GM18867 (cell line): ENCODE measurements at regions not wholly inside any gene's neighbourhood (a gene's known extent, or its start where the extent isn't known, plus 50 kb on each side); places are given as distances from the start of the nearest gene placed in this dataset.

Experiments
- ATAC-seq: cut with Tn5 transposase; IDR thresholded peaks from one replicate; pipeline ENCODE4 v1.9.1; 2021; ENCODE audit warnings: mild to moderate bottlenecking, moderate library complexity; ENCODE audit not compliant: unreplicated experiment

DNA sequence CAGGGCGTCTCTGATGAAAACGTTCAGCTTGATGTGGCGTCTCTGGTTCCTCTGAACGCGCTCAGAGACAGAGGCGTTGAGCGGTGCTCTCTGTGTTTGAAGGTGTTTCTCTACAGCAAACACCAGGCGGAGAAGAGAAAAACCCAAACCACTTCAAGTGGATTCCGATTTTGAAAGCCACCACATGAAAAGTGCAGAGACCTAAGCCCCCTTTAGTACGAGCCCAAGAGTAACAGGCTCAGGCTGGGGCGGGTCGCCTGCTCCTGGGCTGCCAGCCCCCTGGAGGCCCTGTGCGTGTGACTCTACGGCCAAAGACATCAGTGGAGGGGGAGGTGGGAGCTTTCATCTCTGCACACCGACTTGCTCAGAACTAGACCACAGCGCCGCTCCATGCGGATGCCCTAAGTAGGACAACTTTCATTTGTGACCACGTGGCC, 328.4 kb downstream of the MAF start:
- ATAC-seq: no peak

DNA sequence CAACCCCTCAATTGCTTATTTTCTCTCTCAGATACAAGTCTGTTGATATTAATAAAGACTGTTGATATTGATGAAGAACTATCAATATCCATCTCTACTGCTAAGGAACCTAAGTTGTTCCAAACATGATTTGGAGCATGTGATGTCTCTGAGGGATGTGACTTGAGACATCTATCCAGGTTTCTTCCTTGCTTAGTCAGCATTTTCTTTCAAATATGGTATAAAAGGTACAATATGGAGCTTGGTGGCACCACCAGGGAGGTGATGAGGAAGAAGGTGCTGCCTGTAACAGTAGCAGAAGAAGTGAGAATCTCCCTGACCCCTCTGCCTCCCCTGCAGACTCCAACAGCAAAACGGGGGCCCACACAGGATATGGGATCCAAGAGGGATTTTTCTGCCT, 329.0 kb downstream of the MAF start:
- no peak for ATAC-seq

DNA sequence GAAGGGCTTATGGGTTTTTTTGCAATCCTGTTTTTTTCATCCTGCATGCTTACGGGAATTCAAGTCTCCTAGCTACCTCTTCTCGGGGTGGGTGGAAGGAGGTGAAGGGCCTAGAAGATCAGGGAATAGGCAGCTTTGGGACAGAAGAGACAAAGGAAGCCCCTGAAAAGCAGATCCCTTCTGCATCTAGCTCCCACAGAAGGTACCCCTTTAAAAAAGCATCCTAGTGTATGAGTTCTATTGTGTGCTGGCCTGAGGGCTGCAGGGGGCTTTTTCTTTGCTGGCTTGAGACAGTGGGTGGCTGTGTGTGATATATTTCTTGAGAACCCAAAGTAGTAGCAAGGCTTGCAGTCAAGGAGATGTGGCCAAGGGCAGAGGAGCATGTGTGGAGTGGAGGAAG, 330.5 kb downstream of the MAF start:
- ATAC-seq: no peak

DNA sequence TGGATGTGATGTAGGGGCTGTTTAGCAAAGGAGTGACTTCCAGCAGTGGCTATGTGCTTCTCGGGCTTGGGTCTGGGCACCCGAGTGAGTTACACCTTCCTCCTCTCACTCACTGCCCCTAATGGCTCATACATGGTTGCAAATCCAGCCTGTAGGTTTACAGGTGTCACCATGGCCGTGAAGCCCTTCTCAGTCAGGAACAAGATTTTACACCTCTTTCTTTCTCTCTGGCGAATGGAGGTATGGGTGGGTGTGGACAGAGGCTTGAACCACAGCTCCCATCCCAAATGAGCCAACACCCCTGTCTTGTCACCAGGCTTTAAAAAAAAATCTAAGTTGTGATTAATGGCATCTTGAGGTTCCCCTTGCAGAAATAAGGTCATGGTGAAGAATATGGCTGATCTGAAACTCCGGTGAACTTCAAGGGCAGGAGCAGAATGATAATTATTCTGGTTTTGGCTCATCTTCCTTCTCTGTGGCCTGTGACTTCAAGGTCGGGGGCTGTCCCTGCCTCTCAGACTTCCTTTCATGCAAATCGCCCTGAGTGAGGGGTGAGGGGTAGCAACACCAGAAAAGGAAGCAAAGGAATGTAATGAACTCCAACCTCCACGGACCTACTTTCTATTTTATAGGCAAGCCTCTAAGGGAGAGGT, 331.2 kb downstream of the MAF start:
- no peak for ATAC-seq

DNA sequence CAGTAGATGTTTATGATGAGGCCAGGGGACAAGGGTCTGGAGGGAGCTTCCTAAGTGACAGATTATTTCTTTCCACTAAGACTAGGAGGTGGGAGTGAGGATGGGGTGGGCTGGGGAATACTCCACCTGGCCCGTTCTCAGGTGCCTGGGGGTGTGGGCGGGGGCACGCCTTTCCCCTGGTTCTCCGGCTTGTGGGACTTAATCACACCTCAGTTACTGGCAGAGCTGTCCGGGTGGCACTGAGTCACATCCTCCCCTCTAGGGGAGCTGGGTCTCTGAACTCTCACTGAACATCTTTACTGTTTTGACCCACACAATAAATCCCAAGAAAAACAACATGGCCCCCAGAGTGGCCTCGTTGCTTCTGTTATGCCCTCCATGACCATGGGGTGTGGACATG, 332.8 kb downstream of the MAF start:
- ATAC-seq: no peak

DNA sequence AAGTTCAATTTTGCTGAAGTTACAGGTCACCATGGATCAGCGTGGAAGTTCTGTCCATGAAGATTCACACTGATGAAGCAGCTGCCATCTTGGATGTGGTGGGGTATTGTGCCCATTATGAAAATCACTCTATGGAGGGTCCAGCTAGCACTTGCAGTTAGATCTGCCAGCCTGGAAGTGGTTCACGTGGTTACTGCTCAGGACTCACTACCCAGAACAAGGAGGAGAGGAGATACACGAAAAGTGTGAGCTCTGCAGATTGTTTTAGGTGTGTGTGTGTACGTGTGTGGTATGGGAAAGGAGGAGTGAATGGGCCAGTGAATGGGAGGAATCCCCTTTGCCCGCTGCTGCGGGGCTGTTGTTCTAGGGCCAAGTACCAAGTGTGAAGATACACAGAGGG, 333.4 kb downstream of the MAF start:
- no peak for ATAC-seq

DNA sequence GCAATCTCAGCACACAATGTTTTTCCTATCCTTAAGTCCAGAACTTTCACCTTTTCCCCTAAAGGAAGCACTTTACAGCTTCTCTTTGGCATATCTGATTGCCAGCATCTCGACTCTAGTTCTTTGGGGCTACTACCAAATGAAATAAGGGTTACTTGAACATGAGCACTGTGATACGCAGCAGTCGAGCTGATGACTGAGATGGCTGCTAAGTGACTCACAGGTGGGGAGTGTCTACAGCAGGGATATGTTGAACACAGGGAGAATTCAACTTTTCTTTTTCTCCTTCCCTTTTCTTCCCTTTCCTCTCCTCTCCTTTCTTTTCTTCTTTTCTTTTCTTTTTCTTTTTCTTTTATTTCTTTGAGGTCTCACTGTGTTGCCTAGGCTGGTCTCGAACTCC, 334.8 kb downstream of the MAF start:
- no peak for ATAC-seq

DNA sequence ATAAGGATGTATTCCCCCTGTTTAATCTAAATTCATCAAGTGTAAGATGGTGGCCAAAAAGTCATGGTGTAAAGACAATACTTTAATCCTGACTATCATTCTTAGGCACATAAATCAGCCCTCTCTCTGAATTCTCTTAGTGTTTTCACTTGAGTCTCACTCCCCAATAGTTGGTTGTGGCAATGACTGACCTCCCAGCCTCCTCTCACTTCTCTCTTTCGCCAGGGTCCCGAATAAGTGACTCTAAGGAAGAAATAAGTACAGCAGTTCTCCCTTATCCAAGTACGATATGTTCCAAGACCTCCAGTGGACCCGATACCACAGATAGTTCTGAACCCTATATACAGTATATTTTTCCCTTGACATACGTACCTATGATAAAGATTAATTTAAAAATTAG, 335.3 kb downstream of the MAF start:
- no peak for ATAC-seq

DNA sequence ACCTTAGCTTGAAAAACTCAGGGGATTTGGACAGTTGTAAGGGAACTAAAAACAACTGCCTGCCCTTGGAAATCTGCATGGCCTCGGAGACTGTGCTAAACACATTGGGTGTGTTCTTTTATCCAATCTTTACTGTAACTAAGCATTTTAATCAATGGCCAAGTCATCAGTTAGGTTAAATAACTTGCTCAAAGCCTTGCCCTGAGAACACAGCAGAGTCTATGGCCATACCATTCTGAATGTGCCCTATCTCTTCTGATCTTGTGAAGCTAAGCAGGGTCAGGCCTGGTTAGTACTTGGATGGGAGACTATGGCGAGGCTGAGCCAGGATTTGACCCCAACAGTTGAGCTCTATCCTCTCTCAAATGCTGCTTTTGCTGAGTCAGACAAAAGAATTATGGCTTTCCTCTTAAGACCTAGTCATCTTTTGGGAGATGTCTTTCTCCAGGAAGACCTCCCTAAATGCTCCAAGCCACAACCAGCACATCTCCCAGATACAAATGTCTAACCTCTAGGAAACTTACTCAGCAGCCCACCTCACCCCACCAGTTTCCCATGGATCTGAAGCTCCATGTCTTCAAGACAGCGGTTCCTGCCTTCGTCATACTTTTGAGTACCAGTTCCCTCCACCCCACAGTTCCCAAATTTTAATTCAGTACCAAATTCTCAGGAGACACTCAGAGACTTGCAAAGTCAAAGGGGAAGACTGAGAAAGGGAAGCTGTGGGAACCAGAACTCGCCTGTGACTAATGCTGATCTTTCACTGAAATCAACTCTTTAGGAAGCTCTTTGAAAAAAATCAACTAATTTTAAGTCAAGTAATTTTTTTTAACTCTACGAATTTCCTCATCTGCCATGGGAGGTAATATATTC, 336.1 kb downstream of the MAF start:
- ATAC-seq: no peak

DNA sequence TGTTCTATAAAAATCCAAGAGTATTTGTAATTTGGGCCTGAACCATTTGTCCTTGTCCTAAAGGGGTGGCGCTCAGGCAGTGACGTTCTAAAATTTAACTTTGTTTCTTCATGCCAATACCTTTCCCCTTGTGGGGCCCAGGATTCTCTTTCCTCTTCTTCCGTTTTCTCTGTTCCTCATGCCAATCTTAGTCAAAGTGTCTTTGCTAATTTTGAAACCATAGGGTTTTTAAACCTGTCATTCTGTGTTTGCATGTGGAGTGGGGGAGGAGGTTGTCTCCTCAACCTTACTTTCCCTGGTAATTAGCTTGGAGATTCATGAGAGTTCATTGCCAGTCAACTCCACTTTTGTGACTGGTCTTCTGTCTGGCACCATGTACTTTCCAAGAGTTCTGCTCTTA, 337.1 kb downstream of the MAF start:
- ATAC-seq: no peak
